Neuronal stem cell (in vitro differentiated cells): ENCODE measurements at regions not wholly inside any gene's neighbourhood (a gene's known extent, or its start where the extent isn't known, plus 50 kb on each side); places are given as distances from the start of the nearest gene placed in this dataset.

ENCODE experiments used
- DNase-seq: peaks from one replicate; pipeline ENCODE4 v3.0.0-alpha.2; 2013; ENCODE audit warnings: low spot score
- H2AFZ ChIP-seq: one replicate; pipeline ENCODE4 v1.6.1; 2013; ENCODE audit warnings: mild to moderate bottlenecking, low read length, inconsistent platforms
- H2AK5ac ChIP-seq: 2 replicates; pipeline ENCODE4 v1.6.1; 2013; ENCODE audit warnings: low read depth, mild to moderate bottlenecking, inconsistent platforms, low read length, moderate library complexity, mixed read lengths
- H2BK120ac ChIP-seq: 2 replicates; pipeline ENCODE4 v1.6.1; 2013; ENCODE audit warnings: low read depth, mild to moderate bottlenecking, inconsistent platforms, low read length, moderate library complexity, mixed read lengths
- H2BK12ac ChIP-seq: one replicate; pipeline ENCODE4 v1.6.1; 2013; ENCODE audit warnings: low read length, inconsistent platforms
- H2BK15ac ChIP-seq: 2 replicates; pipeline ENCODE4 v1.6.1; 2013; ENCODE audit warnings: mild to moderate bottlenecking, low read length, inconsistent platforms, mixed read lengths
- H2BK5ac ChIP-seq: one replicate; pipeline ENCODE4 v1.6.1; 2013; ENCODE audit warnings: inconsistent platforms, mild to moderate bottlenecking, low read length, moderate library complexity
- H3K14ac ChIP-seq: one replicate; pipeline ENCODE4 v1.6.1; 2013; ENCODE audit warnings: low read length, inconsistent platforms
- H3K18ac ChIP-seq: 2 replicates; pipeline ENCODE4 v1.6.1; 2013; ENCODE audit warnings: low read length, inconsistent platforms
- H3K23ac ChIP-seq: 2 replicates; pipeline ENCODE4 v1.6.1; 2013; ENCODE audit warnings: low read depth, mild to moderate bottlenecking, mixed read lengths, low read length, inconsistent platforms; ENCODE audit not compliant: poor library complexity
- H3K27ac ChIP-seq: replicated peaks from 3 replicates; pipeline ENCODE4 v1.5.1; 2013; ENCODE audit warnings: low read length, inconsistent platforms
- H3K27me3 ChIP-seq, 3 experiments: 2 replicates each; pipeline ENCODE4 v1.6.1; 2013; ENCODE audit warnings: low read length in 3 of 3, mild to moderate bottlenecking in 2 of 3, inconsistent platforms in 1 of 3, low read depth in 1 of 3, mixed read lengths in 1 of 3, moderate library complexity in 1 of 3; ENCODE audit not compliant: control insufficient read depth in 3 of 3, insufficient read depth in 3 of 3
- H3K36me3 ChIP-seq, 2 donors: replicated peaks in 1 of 2; 2 replicates each; pipeline ENCODE4 v1.6.1; 2013; ENCODE audit warnings: low read length in 2 of 2; ENCODE audit not compliant: control insufficient read depth in 2 of 2, insufficient read depth in 2 of 2
- H3K4ac ChIP-seq: 2 replicates; pipeline ENCODE4 v1.6.1; 2013; ENCODE audit warnings: inconsistent platforms, mild to moderate bottlenecking, low read length, moderate library complexity
- H3K4me1 ChIP-seq, 2 donors: 1 replicate in 1 of 2; 2 replicates in 1 of 2; pipeline ENCODE4 v1.6.1; 2013; ENCODE audit warnings: low read length in 2 of 2, low read depth in 1 of 2; ENCODE audit not compliant: control insufficient read depth in 2 of 2, insufficient read depth in 1 of 2
- H3K4me2 ChIP-seq: one replicate; pipeline ENCODE4 v1.6.1; 2013; ENCODE audit warnings: mild to moderate bottlenecking, low read length, inconsistent platforms; ENCODE audit not compliant: insufficient read depth, poor library complexity, severe bottlenecking
- H3K4me3 ChIP-seq, 2 donors: 2 replicates each; pipeline ENCODE4 v1.5.1; 2013; ENCODE audit warnings: low read length in 2 of 2, mild to moderate bottlenecking in 2 of 2, inconsistent platforms in 1 of 2, moderate library complexity in 1 of 2
- H3K79me1 ChIP-seq: one replicate; pipeline ENCODE4 v1.6.1; 2013; ENCODE audit warnings: low read depth, mild to moderate bottlenecking, inconsistent platforms, low read length, moderate library complexity
- H3K9ac ChIP-seq: one replicate; pipeline ENCODE4 v1.6.1; 2013; ENCODE audit warnings: mild to moderate bottlenecking, low read depth, low read length, inconsistent platforms; ENCODE audit not compliant: poor library complexity
- H3K9me3 ChIP-seq, 2 donors: replicated peaks in 1 of 2; 2 replicates each; pipeline versions ENCODE3 to v1.6.1; 2013; ENCODE audit warnings: low read length in 2 of 2, mild to moderate bottlenecking in 2 of 2, inconsistent platforms in 1 of 2, low read depth in 1 of 2, mixed read lengths in 1 of 2, moderate library complexity in 1 of 2; ENCODE audit not compliant: control insufficient read depth in 2 of 2, insufficient read depth in 1 of 2
- H4K8ac ChIP-seq: one replicate; pipeline ENCODE4 v1.6.1; 2013; ENCODE audit warnings: low read depth, mild to moderate bottlenecking, inconsistent platforms, low read length, moderate library complexity
- H4K91ac ChIP-seq: one replicate; pipeline ENCODE4 v1.6.1; 2013; ENCODE audit warnings: low read length, low read depth, mild to moderate bottlenecking, inconsistent platforms; ENCODE audit not compliant: poor library complexity
- WGBS, 2 donors: extraction: QIAGEN DNeasy Blood & Tissue Kit; methylation state at CpG; one replicate each; pipeline ENCODE4 v1.1.7; 2013; ENCODE audit warnings: missing lambda C conversion rate in 2 of 2, mixed read lengths in 1 of 2; ENCODE audit not compliant: insufficient read length in 2 of 2, insufficient replicate concordance in 1 of 2; ENCODE audit errors: extremely low coverage in 2 of 2; 5-methylcytosine and 5-hydroxymethylcytosine counted together

DNA sequence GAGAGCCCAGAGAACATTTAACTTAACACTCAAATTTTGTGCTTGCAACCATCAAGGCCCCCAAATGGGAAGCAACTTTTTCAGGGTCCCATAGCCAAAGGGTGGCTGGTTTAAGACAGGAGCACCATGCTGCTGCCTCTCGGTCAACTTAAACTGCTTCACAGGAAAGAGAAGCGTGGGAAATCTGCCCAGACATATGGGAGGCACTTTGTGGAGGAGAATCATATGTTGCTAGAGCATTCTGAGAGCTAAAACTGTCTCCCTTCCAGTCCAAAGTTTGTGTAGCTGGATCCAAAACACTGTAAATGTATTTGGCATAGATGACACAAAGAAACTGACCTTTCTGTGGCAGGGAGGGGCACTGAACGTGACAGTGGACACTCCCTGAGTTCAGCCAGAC is 305.9 kb upstream of the RORA start:
- H2AK5ac ChIP-seq = no peak overlapping the region
- H2BK15ac ChIP-seq = no peak overlapping the region
- H3K4me2 ChIP-seq = no peak overlapping the region
- H3K18ac ChIP-seq = peak overlapping the region; percentile 2
- no peak overlapping the region for H3K14ac ChIP-seq
- no CpG with 5 or more reads among the region's 3 CpGs for WGBS, 2 donors
- peaks cover 2 to 23% of the 10 kb centered on the region in 2 donors for H3K4me1 ChIP-seq
- H3K36me3 ChIP-seq = no peaks in the 10 kb centered on the region
- no peaks in the 10 kb centered on the region for H3K9me3 ChIP-seq
- H3K27ac ChIP-seq = no peak overlapping the region
- no peak overlapping the region for H3K23ac ChIP-seq
- no peak overlapping the region for H2BK120ac ChIP-seq
- no peak overlapping the region for H3K4ac ChIP-seq
- H4K8ac ChIP-seq = no peak overlapping the region
- H2BK5ac ChIP-seq = no peak overlapping the region
- no peak overlapping the region for H3K4me3 ChIP-seq
- no peak overlapping the region for H3K9ac ChIP-seq
- no peak overlapping the region for H2BK12ac ChIP-seq
- no peak overlapping the region for H4K91ac ChIP-seq
- no peak for DNase-seq
- H3K79me1 ChIP-seq = no peaks in the 10 kb centered on the region
- no peak overlapping the region for H2AFZ ChIP-seq
- H3K27me3 ChIP-seq = no peaks in the 10 kb centered on the region

DNA sequence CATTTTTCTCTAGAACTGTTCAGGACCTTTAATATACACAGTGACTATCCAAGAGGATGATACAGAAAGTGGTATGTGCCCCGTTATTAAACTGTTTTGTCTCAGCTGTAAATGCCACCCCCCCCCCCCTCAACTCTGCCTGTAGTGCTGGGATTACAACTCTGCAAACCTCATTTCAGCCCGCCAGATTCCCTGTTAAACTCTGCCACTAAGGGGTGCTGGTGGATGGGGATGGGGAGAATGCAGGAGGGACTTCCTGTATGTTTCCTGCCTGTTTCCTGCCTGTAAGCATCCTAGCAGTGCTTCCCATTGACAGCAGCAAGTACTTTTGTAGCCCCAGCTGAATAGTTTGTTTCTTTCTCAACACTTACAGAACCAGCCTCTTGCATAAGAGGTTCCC is 301.7 kb upstream of the RORA start:
- DNase-seq = no peak
- H4K8ac ChIP-seq = no peak overlapping the region
- no CpG with 5 or more reads among the region's 2 CpGs for WGBS, 2 donors
- H3K18ac ChIP-seq = no peak overlapping the region
- H3K4ac ChIP-seq = no peak overlapping the region
- no peak overlapping the region for H2BK15ac ChIP-seq
- H2BK12ac ChIP-seq = no peak overlapping the region
- no peak overlapping the region for H3K9ac ChIP-seq
- H3K14ac ChIP-seq = no peak overlapping the region
- no peak overlapping the region for H3K4me3 ChIP-seq
- H3K23ac ChIP-seq = no peak overlapping the region
- H2AK5ac ChIP-seq = no peak overlapping the region
- no peak overlapping the region for H3K4me2 ChIP-seq
- no peak overlapping the region for H4K91ac ChIP-seq
- H3K9me3 ChIP-seq = no peaks in the 10 kb centered on the region
- no peaks in the 10 kb centered on the region for H3K36me3 ChIP-seq
- H2AFZ ChIP-seq = peak overlapping the region; percentile 17
- H2BK120ac ChIP-seq = no peak overlapping the region
- no peaks in the 10 kb centered on the region for H3K27me3 ChIP-seq
- H3K4me1 ChIP-seq = peaks cover 2 to 15% of the 10 kb centered on the region in 2 donors
- H3K27ac ChIP-seq = no peak overlapping the region
- no peak overlapping the region for H2BK5ac ChIP-seq
- H3K79me1 ChIP-seq = no peaks in the 10 kb centered on the region

DNA sequence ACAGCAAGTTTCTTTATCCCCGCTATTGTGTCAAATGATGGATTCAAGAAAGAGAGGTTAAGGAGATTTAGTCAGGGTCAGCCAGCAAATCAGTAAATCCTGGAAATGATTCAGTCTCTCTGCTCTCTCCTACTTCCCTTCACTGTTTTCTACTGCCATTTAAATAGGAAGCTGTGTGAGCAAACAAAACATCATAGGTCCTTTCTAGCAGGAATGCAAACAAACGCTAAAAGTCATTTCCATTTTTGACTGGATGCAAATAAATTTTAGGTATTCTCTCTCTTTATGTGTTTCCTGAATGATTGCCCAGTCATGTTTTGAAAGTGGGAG is 299.4 kb upstream of the RORA start:
- H2BK12ac ChIP-seq = no peak overlapping the region
- H3K9me3 ChIP-seq = no peaks in the 10 kb centered on the region
- no peak overlapping the region for H3K9ac ChIP-seq
- H2BK120ac ChIP-seq = no peak overlapping the region
- no peak overlapping the region for H3K18ac ChIP-seq
- peaks cover 2 to 8% of the 10 kb centered on the region in 2 donors for H3K4me1 ChIP-seq
- H3K4me3 ChIP-seq = no peak overlapping the region
- no peak overlapping the region for H3K27ac ChIP-seq
- H3K4me2 ChIP-seq = no peak overlapping the region
- H3K36me3 ChIP-seq = no peaks in the 10 kb centered on the region
- H3K4ac ChIP-seq = no peak overlapping the region
- H2AFZ ChIP-seq = peak overlapping the region; percentile 56
- no peak overlapping the region for H3K23ac ChIP-seq
- no peak overlapping the region for H4K8ac ChIP-seq
- no peak overlapping the region for H2BK5ac ChIP-seq
- H2BK15ac ChIP-seq = no peak overlapping the region
- H3K27me3 ChIP-seq = no peaks in the 10 kb centered on the region
- H3K79me1 ChIP-seq = no peaks in the 10 kb centered on the region
- H3K14ac ChIP-seq = no peak overlapping the region
- no peak overlapping the region for H4K91ac ChIP-seq
- H2AK5ac ChIP-seq = no peak overlapping the region
- DNase-seq = no peak
- no CpG with 5 or more reads among the region's 2 CpGs for WGBS, 2 donors

DNA sequence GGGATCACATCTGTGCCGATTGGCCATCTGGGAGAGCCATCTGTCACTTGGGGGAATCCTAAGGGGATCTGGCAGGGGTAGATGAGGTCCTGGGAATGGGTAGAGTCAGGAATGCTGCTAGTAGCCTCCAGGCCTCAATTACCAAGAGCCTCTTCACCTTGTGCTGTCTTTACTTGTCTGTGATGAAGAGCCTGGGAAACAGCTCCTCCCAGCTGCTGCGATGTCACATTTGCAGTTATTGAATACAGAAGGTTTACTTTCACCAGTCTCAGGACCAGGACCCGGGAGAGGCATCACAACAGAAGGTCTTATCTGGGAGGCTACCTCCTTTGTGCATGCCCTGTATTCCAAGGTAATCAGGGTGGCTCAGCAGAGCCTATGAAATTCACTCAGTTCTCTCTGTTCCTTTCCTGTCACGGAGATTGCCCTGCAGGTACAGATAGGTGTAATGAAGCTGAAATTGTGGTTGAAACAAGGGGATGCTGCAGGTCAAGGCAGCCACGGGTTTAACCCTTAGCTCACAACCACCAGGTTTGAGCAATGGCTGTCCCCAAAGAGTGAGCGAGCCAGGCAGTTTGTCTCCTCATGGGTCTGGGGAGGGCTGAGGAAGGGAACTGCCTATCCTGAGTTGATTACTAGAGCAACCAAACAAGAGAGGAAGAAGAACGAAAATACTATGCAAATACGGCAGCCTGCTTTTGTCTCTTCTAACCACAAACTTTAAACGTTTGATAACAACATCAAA is 298.9 kb upstream of the RORA start:
- Histone ChIP-seq H2AFZ (peak overlapping the region; percentile 56), H2BK5ac (no peak overlapping the region), H4K91ac (no peak overlapping the region), H2BK12ac (no peak overlapping the region), H3K23ac (no peak overlapping the region), H3K4me2 (no peak overlapping the region), H2AK5ac (no peak overlapping the region), H4K8ac (no peak overlapping the region), H3K18ac (peak overlapping the region; percentile 31), H2BK15ac (no peak overlapping the region), H3K27ac (no peak overlapping the region), H3K4me3 (no peak overlapping the region), H3K9me3 (no peaks in the 10 kb centered on the region), H3K14ac (no peak overlapping the region), H2BK120ac (no peak overlapping the region), H3K27me3 (no peaks in the 10 kb centered on the region), H3K36me3 (no peaks in the 10 kb centered on the region), H3K9ac (no peak overlapping the region), H3K4me1 (peaks cover 0 to 6% of the 10 kb centered on the region in 2 donors), H3K4ac (no peak overlapping the region), H3K79me1 (no peaks in the 10 kb centered on the region)
- no peak for DNase-seq
- WGBS, 2 donors = no CpG with 5 or more reads among the region's 9 CpGs
